B cell (primary cell): ENCODE measurements at regions not wholly inside any gene's neighbourhood (a gene's known extent, or its start where the extent isn't known, plus 50 kb on each side); places are given as distances from the start of the nearest gene placed in this dataset.

ENCODE experiments used
- CTCF ChIP-seq: fragments of 200-600 bp; IDR thresholded peaks from one replicate; pipeline ENCODE4 v1.8.0; 2022; ENCODE audit warnings: antibody characterized with exemption, mild to moderate bottlenecking
- EZH2 ChIP-seq: IDR thresholded peaks from 2 replicates; pipeline ENCODE4 v1.6.1; 2012; ENCODE audit warnings: borderline replicate concordance, low read depth, mild to moderate bottlenecking, moderate library complexity, low read length; ENCODE audit not compliant: insufficient read depth, poor library complexity, severe bottlenecking

GRCh38 chr11:69430566-69430965 lies 50.9 kb upstream of the LINC01488 start:
- no peak for TF ChIP-seq CTCF
- TF ChIP-seq EZH2: no peak
